ENCODE measurements at regions not wholly inside any gene's neighbourhood (a gene's known extent, or its start where the extent isn't known, plus 50 kb on each side); places are given as distances from the start of the nearest gene placed in this dataset.

DNA sequence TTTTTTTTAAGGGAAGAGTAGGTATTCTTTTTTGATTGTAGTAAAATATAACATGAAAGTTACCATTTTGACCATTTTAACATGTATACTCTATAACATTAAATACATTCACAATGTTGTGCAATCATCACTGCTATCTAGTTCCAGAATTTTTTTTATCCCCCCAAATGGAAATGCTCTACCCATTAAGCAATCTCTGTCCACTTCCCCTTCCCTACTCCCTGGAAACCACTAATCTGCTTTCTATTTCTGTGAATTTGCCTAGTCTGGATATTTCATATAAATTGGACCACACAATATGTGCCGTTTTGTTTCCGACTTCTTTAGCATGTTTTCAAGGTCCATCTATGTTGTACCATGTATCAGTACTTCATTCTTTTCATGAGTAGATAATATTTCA, 429.5 kb downstream of the TLE1 start (continued):
- TF ChIP-seq, protein P1, sequence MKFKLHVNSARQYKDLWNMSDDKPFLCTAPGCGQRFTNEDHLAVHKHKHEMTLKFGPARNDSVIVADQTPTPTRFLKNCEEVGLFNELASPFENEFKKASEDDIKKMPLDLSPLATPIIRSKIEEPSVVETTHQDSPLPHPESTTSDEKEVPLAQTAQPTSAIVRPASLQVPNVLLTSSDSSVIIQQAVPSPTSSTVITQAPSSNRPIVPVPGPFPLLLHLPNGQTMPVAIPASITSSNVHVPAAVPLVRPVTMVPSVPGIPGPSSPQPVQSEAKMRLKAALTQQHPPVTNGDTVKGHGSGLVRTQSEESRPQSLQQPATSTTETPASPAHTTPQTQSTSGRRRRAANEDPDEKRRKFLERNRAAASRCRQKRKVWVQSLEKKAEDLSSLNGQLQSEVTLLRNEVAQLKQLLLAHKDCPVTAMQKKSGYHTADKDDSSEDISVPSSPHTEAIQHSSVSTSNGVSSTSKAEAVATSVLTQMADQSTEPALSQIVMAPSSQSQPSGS (IDR thresholded peaks at IDR 0.05; ENCODE audit: low read length) = no peak
- TF ChIP-seq ASH2L (IDR thresholded peaks at IDR 0.05; ENCODE audit: low read length) = no peak
- TF ChIP-seq, protein P2, sequence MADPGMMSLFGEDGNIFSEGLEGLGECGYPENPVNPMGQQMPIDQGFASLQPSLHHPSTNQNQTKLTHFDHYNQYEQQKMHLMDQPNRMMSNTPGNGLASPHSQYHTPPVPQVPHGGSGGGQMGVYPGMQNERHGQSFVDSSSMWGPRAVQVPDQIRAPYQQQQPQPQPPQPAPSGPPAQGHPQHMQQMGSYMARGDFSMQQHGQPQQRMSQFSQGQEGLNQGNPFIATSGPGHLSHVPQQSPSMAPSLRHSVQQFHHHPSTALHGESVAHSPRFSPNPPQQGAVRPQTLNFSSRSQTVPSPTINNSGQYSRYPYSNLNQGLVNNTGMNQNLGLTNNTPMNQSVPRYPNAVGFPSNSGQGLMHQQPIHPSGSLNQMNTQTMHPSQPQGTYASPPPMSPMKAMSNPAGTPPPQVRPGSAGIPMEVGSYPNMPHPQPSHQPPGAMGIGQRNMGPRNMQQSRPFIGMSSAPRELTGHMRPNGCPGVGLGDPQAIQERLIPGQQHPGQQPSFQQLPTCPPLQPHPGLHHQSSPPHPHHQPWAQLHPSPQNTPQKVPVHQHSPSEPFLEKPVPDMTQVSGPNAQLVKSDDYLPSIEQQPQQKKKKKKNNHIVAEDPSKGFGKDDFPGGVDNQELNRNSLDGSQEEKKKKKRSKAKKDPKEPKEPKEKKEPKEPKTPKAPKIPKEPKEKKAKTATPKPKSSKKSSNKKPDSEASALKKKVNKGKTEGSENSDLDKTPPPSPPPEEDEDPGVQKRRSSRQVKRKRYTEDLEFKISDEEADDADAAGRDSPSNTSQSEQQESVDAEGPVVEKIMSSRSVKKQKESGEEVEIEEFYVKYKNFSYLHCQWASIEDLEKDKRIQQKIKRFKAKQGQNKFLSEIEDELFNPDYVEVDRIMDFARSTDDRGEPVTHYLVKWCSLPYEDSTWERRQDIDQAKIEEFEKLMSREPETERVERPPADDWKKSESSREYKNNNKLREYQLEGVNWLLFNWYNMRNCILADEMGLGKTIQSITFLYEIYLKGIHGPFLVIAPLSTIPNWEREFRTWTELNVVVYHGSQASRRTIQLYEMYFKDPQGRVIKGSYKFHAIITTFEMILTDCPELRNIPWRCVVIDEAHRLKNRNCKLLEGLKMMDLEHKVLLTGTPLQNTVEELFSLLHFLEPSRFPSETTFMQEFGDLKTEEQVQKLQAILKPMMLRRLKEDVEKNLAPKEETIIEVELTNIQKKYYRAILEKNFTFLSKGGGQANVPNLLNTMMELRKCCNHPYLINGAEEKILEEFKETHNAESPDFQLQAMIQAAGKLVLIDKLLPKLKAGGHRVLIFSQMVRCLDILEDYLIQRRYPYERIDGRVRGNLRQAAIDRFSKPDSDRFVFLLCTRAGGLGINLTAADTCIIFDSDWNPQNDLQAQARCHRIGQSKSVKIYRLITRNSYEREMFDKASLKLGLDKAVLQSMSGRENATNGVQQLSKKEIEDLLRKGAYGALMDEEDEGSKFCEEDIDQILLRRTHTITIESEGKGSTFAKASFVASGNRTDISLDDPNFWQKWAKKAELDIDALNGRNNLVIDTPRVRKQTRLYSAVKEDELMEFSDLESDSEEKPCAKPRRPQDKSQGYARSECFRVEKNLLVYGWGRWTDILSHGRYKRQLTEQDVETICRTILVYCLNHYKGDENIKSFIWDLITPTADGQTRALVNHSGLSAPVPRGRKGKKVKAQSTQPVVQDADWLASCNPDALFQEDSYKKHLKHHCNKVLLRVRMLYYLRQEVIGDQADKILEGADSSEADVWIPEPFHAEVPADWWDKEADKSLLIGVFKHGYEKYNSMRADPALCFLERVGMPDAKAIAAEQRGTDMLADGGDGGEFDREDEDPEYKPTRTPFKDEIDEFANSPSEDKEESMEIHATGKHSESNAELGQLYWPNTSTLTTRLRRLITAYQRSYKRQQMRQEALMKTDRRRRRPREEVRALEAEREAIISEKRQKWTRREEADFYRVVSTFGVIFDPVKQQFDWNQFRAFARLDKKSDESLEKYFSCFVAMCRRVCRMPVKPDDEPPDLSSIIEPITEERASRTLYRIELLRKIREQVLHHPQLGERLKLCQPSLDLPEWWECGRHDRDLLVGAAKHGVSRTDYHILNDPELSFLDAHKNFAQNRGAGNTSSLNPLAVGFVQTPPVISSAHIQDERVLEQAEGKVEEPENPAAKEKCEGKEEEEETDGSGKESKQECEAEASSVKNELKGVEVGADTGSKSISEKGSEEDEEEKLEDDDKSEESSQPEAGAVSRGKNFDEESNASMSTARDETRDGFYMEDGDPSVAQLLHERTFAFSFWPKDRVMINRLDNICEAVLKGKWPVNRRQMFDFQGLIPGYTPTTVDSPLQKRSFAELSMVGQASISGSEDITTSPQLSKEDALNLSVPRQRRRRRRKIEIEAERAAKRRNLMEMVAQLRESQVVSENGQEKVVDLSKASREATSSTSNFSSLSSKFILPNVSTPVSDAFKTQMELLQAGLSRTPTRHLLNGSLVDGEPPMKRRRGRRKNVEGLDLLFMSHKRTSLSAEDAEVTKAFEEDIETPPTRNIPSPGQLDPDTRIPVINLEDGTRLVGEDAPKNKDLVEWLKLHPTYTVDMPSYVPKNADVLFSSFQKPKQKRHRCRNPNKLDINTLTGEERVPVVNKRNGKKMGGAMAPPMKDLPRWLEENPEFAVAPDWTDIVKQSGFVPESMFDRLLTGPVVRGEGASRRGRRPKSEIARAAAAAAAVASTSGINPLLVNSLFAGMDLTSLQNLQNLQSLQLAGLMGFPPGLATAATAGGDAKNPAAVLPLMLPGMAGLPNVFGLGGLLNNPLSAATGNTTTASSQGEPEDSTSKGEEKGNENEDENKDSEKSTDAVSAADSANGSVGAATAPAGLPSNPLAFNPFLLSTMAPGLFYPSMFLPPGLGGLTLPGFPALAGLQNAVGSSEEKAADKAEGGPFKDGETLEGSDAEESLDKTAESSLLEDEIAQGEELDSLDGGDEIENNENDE (IDR thresholded peaks at IDR 0.05; ENCODE audit: insufficient replicate concordance, low read length) = no peak
- no peak for TF ChIP-seq TAF1 (IDR thresholded peaks at IDR 0.05; ENCODE audit: low read depth, low read length)
